Neural progenitor cell (in vitro differentiated cells): ENCODE measurements at regions not wholly inside any gene's neighbourhood (a gene's known extent, or its start where the extent isn't known, plus 50 kb on each side); places are given as distances from the start of the nearest gene placed in this dataset. TPM values are rescaled to one million over a fixed set of nuclear protein-coding genes. Genes with fewer than 3 reads are reported as not detected.
A peak's percentile ranks its signal among the peaks of the same experiment; 100 is the strongest.

Experiments used
- DNase-seq: peaks from one replicate; pipeline ENCODE4 v3.0.0-alpha.2; 2016; ENCODE audit warnings: low spot score
- H2AFZ ChIP-seq: fragments of 200-600 bp; sonication (generic); replicated peaks from 2 replicates; pipeline ENCODE4 v1.6.1; 2016; ENCODE audit warnings: antibody characterized with exemption
- H3F3A ChIP-seq: fragments of 200-600 bp; sonication (generic); 2 replicates; pipeline ENCODE4 v1.6.1; 2016; ENCODE audit warnings: antibody characterized with exemption, low read depth
- H3K27ac ChIP-seq: fragments of 200-600 bp; sonication (generic); 2 replicates; pipeline ENCODE4 v1.5.1; 2016; ENCODE audit warnings: mild to moderate bottlenecking
- H3K27me3 ChIP-seq: fragments of 200-600 bp; sonication (generic); 2 replicates; pipeline ENCODE4 v1.6.1; 2016; ENCODE audit warnings: mild to moderate bottlenecking, moderate library complexity
- H3K36me3 ChIP-seq: fragments of 200-600 bp; sonication (generic); 2 replicates; pipeline ENCODE4 v1.5.1; 2016
- H3K4me1 ChIP-seq: fragments of 200-600 bp; sonication (generic); 2 replicates; pipeline ENCODE4 v1.6.1; 2016; ENCODE audit warnings: mixed run types
- H3K4me2 ChIP-seq: fragments of 200-600 bp; sonication (generic); 2 replicates; pipeline ENCODE4 v1.6.1; 2016
- H3K4me3 ChIP-seq: fragments of 200-600 bp; sonication (generic); 2 replicates; pipeline ENCODE4 v1.5.1; 2016
- H3K79me2 ChIP-seq: fragments of 200-600 bp; sonication (generic); 2 replicates; pipeline ENCODE4 v1.6.1; 2016; ENCODE audit warnings: low read depth
- H3K9ac ChIP-seq: fragments of 200-600 bp; sonication (generic); 2 replicates; pipeline ENCODE4 v1.6.1; 2016
- H3K9me3 ChIP-seq: fragments of 200-600 bp; sonication (generic); 2 replicates; pipeline ENCODE4 v1.5.1; 2016; ENCODE audit warnings: low read depth
- H4K20me1 ChIP-seq: fragments of 200-600 bp; sonication (generic); 2 replicates; pipeline ENCODE4 v1.6.1; 2016; ENCODE audit warnings: low read depth
- H3K27ac Mint-ChIP-seq: 3 replicates; pipeline ENCODE4 v1.8.0; 2021; ENCODE audit warnings: mixed read lengths
- H3K27me3 Mint-ChIP-seq: 2 replicates; pipeline ENCODE4 v1.8.0; 2022; ENCODE audit warnings: low read depth, mild to moderate bottlenecking, inconsistent platforms, moderate library complexity, mixed read lengths; ENCODE audit not compliant: insufficient read depth
- H3K36me3 Mint-ChIP-seq: 3 replicates; pipeline ENCODE4 v1.8.0; 2021; ENCODE audit warnings: mixed read lengths
- H3K4me1 Mint-ChIP-seq: 3 replicates; pipeline ENCODE4 v1.8.0; 2021; ENCODE audit warnings: mixed read lengths
- H3K4me3 Mint-ChIP-seq: 3 replicates; pipeline ENCODE4 v1.8.0; 2021; ENCODE audit warnings: mild to moderate bottlenecking, moderate library complexity, mixed read lengths
- H3K9me3 Mint-ChIP-seq: 3 replicates; pipeline ENCODE4 v1.8.0; 2020; ENCODE audit warnings: mixed read lengths
- EZH2 ChIP-seq: fragments of 200-600 bp; sonication (generic); IDR thresholded peaks from 2 replicates; pipeline ENCODE4 v1.6.1; 2017; ENCODE audit warnings: antibody characterized with exemption, mild to moderate bottlenecking, moderate library complexity
- EZH2phosphoT487 ChIP-seq: fragments of 200-600 bp; sonication (generic); IDR thresholded peaks from 2 replicates; pipeline ENCODE4 v1.6.1; 2017; ENCODE audit warnings: antibody characterized with exemption
- microRNA counts: library from miRNA; unstranded; fragments of <30 nt; microRNA quantifications from one replicate; lab custom pipeline; 2016
- microRNA-seq: library from miRNA; unstranded; fragments of <30 nt; microRNA quantifications from one replicate; pipeline ENCODE4, GENCODE V29; 2016
- small RNA-seq: library from RNA; depleted of rRNA; stranded (forward); fragments of <200 nt; gene quantifications from one replicate; pipeline ENCODE3, GENCODE V24; 2015
- TF ChIP-seq, protein P1 (sequence below): fragments of 200-600 bp; sonication (generic); IDR thresholded peaks from 2 replicates; pipeline ENCODE4 v1.5.1; 2017; ENCODE audit warnings: antibody characterized with exemption, mild to moderate bottlenecking

DNA sequence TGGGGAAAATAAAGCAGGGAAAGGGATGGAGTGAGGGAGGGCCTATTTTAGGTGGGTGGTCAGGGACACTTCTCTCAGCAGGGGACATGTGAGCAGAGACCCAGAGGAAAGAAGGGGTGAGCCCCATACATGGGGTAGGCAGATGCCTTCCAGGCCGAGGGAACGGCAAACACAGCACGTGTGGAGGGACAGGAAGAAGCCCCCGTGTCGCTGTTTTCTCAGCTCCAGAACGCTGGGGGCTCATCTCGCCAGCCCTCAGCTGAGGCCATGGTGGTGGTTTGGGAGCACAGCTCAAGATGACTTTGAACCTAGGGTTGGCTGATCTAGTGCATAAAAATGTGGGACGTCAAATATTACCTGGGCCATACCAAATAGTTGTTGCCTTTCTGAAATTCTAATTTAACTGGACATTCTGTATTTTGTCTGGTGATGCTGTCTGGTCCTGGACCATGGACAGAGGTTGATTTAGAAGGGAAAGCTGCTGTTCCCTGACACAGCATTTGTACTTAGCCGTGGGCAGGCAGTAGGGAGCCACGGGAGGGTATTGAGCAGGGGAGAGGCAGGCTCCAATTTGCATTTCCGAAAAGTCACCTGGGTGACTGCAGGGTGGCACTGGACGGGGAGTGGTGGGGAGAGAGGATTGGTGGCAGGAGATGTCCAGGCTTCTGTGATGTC lies 53.1 kb upstream of the RUNX3 start:
- no peaks in the 10 kb centered on the region for H3K27me3 ChIP-seq
- no peaks in the 10 kb centered on the region for H3K79me2 ChIP-seq
- H3F3A ChIP-seq, result peaks cover 10% of the 10 kb centered on the region
- no peak overlapping the region for H3K9ac ChIP-seq
- no peaks in the 10 kb centered on the region for H3K9me3 Mint-ChIP-seq
- no peak overlapping the region for H2AFZ ChIP-seq
- H3K36me3 Mint-ChIP-seq, result no peaks in the 10 kb centered on the region
- peaks cover 12% of the 10 kb centered on the region for H3K27me3 Mint-ChIP-seq
- H3K4me1 Mint-ChIP-seq, result peaks cover 8% of the 10 kb centered on the region
- no peaks in the 10 kb centered on the region for H4K20me1 ChIP-seq
- no peak for DNase-seq
- H3K9me3 ChIP-seq, result no peaks in the 10 kb centered on the region
- H3K27ac Mint-ChIP-seq, result peak overlapping the region; percentile 12
- H3K4me2 ChIP-seq, result no peak overlapping the region
- peak overlapping the region; percentile 7 for H3K4me3 Mint-ChIP-seq
- no peaks in the 10 kb centered on the region for H3K36me3 ChIP-seq
- peaks cover 8% of the 10 kb centered on the region for H3K4me1 ChIP-seq
- TF ChIP-seq EZH2phosphoT487, result no peak
- TF ChIP-seq, protein P1, sequence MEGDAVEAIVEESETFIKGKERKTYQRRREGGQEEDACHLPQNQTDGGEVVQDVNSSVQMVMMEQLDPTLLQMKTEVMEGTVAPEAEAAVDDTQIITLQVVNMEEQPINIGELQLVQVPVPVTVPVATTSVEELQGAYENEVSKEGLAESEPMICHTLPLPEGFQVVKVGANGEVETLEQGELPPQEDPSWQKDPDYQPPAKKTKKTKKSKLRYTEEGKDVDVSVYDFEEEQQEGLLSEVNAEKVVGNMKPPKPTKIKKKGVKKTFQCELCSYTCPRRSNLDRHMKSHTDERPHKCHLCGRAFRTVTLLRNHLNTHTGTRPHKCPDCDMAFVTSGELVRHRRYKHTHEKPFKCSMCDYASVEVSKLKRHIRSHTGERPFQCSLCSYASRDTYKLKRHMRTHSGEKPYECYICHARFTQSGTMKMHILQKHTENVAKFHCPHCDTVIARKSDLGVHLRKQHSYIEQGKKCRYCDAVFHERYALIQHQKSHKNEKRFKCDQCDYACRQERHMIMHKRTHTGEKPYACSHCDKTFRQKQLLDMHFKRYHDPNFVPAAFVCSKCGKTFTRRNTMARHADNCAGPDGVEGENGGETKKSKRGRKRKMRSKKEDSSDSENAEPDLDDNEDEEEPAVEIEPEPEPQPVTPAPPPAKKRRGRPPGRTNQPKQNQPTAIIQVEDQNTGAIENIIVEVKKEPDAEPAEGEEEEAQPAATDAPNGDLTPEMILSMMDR, result no peak
- H3K4me3 ChIP-seq, result no peak overlapping the region
- H3K27ac ChIP-seq, result no peak overlapping the region

DNA sequence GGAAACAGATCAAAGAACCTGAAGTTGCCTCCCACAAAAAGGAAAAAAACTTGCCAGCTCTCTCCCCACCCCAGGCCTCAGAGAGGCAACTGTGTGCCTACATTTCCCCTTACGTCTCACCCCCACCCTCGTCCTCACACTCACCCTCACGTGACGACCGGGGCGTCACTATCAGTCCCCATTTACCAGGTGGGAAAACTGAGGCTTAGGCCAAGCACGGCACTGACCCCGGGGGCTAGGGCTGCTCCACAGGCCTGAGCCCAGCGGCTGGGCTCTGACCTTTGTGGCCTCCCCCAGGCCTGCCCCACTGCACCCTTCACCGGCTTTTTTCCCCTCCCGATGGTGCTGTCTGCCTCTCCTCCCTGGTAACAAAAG lies 51.5 kb upstream of the RUNX3 start:
- Histone ChIP-seq H4K20me1 (no peaks in the 10 kb centered on the region), H3K36me3 (no peaks in the 10 kb centered on the region), H3K9ac (no peak overlapping the region), H3F3A (peaks cover 7% of the 10 kb centered on the region), H3K27ac (no peak overlapping the region), H3K4me2 (no peak overlapping the region), H2AFZ (no peak overlapping the region), H3K27me3 (no peaks in the 10 kb centered on the region), H3K79me2 (no peaks in the 10 kb centered on the region), H3K4me3 (no peak overlapping the region), H3K4me1 (peaks cover 5% of the 10 kb centered on the region), H3K9me3 (no peaks in the 10 kb centered on the region)
- Mint-ChIP-seq H3K27ac (peak overlapping the region; percentile 1), H3K36me3 (no peaks in the 10 kb centered on the region), H3K4me1 (peaks cover 6% of the 10 kb centered on the region), H3K9me3 (peaks cover 5% of the 10 kb centered on the region), H3K27me3 (peaks cover 4% of the 10 kb centered on the region), H3K4me3 (no peak overlapping the region)
- TF ChIP-seq, protein P1, result no peak
- DNase-seq, result no peak

DNA sequence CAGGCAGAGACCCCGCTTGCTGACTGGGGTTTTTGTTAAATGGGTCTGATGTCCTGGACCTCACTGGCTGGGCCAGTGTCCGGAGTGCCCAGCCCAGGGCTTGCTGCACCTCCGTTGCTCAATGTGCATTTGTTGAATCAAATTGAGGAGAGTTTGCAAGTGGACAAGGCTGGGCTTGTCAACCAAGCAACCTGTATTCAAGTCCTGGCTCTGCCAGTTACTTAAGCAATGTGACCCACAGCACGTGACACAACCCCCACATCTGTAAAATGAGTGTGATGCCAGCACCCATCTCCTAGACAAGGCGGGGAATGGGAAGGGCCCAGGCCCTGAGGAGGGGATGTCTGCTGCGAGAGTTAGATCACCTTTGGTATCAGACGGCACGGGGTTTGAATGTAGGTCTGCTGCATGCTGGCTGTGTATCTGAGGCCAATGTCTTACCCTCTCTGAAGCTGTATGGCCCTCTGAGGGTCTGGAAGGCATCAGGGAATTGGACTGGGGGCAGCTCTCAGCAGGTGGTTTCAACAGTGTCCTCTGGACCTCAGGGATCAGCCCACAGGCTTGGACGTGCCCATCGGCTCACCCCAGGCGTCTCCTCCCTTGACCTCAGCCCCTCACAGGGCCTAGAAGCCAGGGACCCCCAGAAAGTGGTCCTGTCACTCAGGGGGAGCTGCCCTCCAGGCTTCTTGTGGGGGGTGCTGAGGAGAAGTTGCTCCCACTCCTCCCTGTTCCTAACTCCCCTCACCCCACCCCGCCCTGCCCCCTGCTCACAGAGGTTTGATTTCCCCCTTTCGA lies 51.0 kb upstream of the RUNX3 start:
- Mint-ChIP-seq H3K36me3 (no peaks in the 10 kb centered on the region), H3K9me3 (peaks cover 5% of the 10 kb centered on the region), H3K4me3 (no peak overlapping the region), H3K27ac (no peak overlapping the region), H3K4me1 (no peaks in the 10 kb centered on the region), H3K27me3 (peaks cover 4% of the 10 kb centered on the region)
- H3K9me3 ChIP-seq, result no peaks in the 10 kb centered on the region
- peaks cover 1% of the 10 kb centered on the region for H3F3A ChIP-seq
- peaks cover under 1% of the 10 kb centered on the region for H3K4me1 ChIP-seq
- no peak overlapping the region for H3K27ac ChIP-seq
- no peaks in the 10 kb centered on the region for H3K36me3 ChIP-seq
- H3K4me2 ChIP-seq, result no peak overlapping the region
- DNase-seq, result no peak
- H4K20me1 ChIP-seq, result no peaks in the 10 kb centered on the region
- H3K9ac ChIP-seq, result no peak overlapping the region
- no peaks in the 10 kb centered on the region for H3K79me2 ChIP-seq
- no peak overlapping the region for H2AFZ ChIP-seq
- no peaks in the 10 kb centered on the region for H3K27me3 ChIP-seq
- no peak for TF ChIP-seq EZH2
- TF ChIP-seq, protein P1, result no peak
- TF ChIP-seq EZH2phosphoT487, result no peak
- no peak overlapping the region for H3K4me3 ChIP-seq

MicroRNAs encoded in the stretch of these regions (microRNA counts, 767-probe panel; counts per million panel counts)
- 460 counts per million, percentile 90 among the panel's probes with 10 or more counts for microRNA hsa-miR-4425 (lab: Ali Mortazavi, UCI)

Small RNA genes in the stretch of these regions (microRNA-seq; reads per million reads assigned to microRNA genes)
- gene MIR4425, result not detected

Small RNA genes in the stretch of these regions (small RNA-seq; reads per million reads assigned to genes)
- not detected for gene MIR4425
